DND-41 (cell line): ENCODE measurements at regions not wholly inside any gene's neighbourhood (a gene's known extent, or its start where the extent isn't known, plus 50 kb on each side); places are given as distances from the start of the nearest gene placed in this dataset.

Experiments
- ATAC-seq: fragments of 200-7000 bp; cut with Tn5 transposase; 3 replicates; pipeline ENCODE4 v1.9.1; 2021; ENCODE audit warnings: low read depth; ENCODE audit not compliant: insufficient read depth
- DNase-seq: peaks from one replicate; pipeline ENCODE4 v3.0.0-alpha.2; 2020
- H2AFZ ChIP-seq: 2 replicates; pipeline ENCODE4 v1.6.0; 2012; ENCODE audit warnings: low read depth, low read length
- H3K27ac ChIP-seq: 2 replicates; pipeline ENCODE4 v1.5.1; 2012; ENCODE audit warnings: low read length, inconsistent platforms
- H3K27me3 ChIP-seq: fragments of 200-600 bp; sonication (generic); 2 replicates; pipeline ENCODE4 v1.6.0; 2012; ENCODE audit warnings: low read length, mild to moderate bottlenecking, inconsistent platforms; ENCODE audit not compliant: insufficient read depth, poor library complexity
- H3K36me3 ChIP-seq: 2 replicates; pipeline ENCODE4 v1.5.1; 2012; ENCODE audit warnings: low read length, inconsistent platforms; ENCODE audit not compliant: insufficient read depth
- H3K4me1 ChIP-seq: 2 replicates; pipeline ENCODE4 v1.5.1; 2012; ENCODE audit warnings: mild to moderate bottlenecking, low read length; ENCODE audit not compliant: insufficient read depth
- H3K4me2 ChIP-seq: 2 replicates; pipeline ENCODE4 v1.6.0; 2012; ENCODE audit warnings: mild to moderate bottlenecking, moderate library complexity, low read length, inconsistent platforms; ENCODE audit not compliant: insufficient read depth
- H3K4me3 ChIP-seq, 2 experiments: fragments of 200-600 bp in 1 of 2; shearing (Covaris generic) in 1 of 2; 2 replicates each; pipeline ENCODE4 v1.5.1; 2012 to 2016; ENCODE audit warnings: inconsistent platforms in 2 of 2, low read length in 2 of 2, mild to moderate bottlenecking in 2 of 2, low read depth in 1 of 2, moderate library complexity in 1 of 2
- H3K79me2 ChIP-seq: 2 replicates; pipeline ENCODE4 v1.6.0; 2012; ENCODE audit warnings: low read length, inconsistent platforms; ENCODE audit not compliant: insufficient read depth
- H3K9ac ChIP-seq: 2 replicates; pipeline ENCODE4 v1.6.0; 2012; ENCODE audit warnings: low read depth, mild to moderate bottlenecking, inconsistent platforms, low read length, moderate library complexity
- H3K9me3 ChIP-seq: 2 replicates; pipeline ENCODE4 v1.5.1; 2012; ENCODE audit warnings: low read length, moderate library complexity, mild to moderate bottlenecking, inconsistent platforms; ENCODE audit not compliant: insufficient read depth, severe bottlenecking
- H4K20me1 ChIP-seq: 2 replicates; pipeline ENCODE4 v1.6.0; 2012; ENCODE audit warnings: low read length; ENCODE audit not compliant: insufficient read depth
- EZH2 ChIP-seq: IDR thresholded peaks from 3 replicates; pipeline ENCODE4 v1.6.1; 2012; ENCODE audit warnings: borderline replicate concordance, low read depth, mild to moderate bottlenecking, moderate library complexity, low read length, inconsistent platforms; ENCODE audit not compliant: severe bottlenecking
- TF ChIP-seq, protein P1 (sequence below): IDR thresholded peaks from 2 replicates; pipeline ENCODE4 v1.5.1; 2012; ENCODE audit warnings: borderline replicate concordance, low read length, moderate library complexity, mild to moderate bottlenecking; ENCODE audit not compliant: poor library complexity, severe bottlenecking; ENCODE audit errors: extremely low read depth

DNA sequence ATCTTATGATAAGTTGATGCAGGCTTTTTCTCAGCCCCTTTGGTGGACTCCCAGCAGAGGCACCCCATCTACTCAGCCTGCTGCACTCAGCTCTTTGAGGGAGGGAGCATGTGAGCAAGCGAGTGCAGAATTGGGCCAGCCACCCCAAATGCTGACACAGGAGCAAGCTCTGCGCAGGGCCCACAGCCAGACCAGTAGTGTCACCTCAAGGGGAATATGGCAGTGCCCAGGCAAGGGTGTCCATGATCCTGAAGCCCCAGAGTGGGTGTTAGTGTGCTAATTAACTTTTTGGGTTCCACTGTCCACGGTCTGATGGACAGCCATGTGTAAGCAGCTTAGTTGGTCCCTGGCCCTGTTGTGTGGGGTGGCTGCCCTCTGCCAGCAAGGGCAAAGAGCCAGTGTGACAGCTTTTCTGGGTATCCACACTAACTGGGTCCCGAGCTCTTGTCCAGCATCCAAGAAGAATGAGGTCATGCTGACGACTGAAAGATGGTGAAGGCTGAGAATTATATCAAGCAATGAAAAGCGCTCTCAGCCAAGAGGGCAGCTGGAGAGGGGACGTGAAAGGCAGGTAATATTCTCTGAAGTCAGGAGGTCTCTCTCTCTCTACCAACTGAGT is 898.3 kb upstream of the PCDH9 start:
- no peaks in the 10 kb centered on the region for H3K4me1 ChIP-seq
- no peaks in the 10 kb centered on the region for H3K27me3 ChIP-seq
- no peak overlapping the region for H2AFZ ChIP-seq
- no peaks in the 10 kb centered on the region for H4K20me1 ChIP-seq
- no peak for DNase-seq
- no peaks in the 10 kb centered on the region for H3K79me2 ChIP-seq
- no peak overlapping the region for H3K4me2 ChIP-seq
- no peak overlapping the region for H3K4me3 ChIP-seq
- ATAC-seq: no peak
- H3K9me3 ChIP-seq: no peaks in the 10 kb centered on the region
- H3K27ac ChIP-seq: no peak overlapping the region
- H3K36me3 ChIP-seq: no peaks in the 10 kb centered on the region
- no peak overlapping the region for H3K9ac ChIP-seq
- TF ChIP-seq, protein P1, sequence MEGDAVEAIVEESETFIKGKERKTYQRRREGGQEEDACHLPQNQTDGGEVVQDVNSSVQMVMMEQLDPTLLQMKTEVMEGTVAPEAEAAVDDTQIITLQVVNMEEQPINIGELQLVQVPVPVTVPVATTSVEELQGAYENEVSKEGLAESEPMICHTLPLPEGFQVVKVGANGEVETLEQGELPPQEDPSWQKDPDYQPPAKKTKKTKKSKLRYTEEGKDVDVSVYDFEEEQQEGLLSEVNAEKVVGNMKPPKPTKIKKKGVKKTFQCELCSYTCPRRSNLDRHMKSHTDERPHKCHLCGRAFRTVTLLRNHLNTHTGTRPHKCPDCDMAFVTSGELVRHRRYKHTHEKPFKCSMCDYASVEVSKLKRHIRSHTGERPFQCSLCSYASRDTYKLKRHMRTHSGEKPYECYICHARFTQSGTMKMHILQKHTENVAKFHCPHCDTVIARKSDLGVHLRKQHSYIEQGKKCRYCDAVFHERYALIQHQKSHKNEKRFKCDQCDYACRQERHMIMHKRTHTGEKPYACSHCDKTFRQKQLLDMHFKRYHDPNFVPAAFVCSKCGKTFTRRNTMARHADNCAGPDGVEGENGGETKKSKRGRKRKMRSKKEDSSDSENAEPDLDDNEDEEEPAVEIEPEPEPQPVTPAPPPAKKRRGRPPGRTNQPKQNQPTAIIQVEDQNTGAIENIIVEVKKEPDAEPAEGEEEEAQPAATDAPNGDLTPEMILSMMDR: no peak
- TF ChIP-seq EZH2: no peak

DNA sequence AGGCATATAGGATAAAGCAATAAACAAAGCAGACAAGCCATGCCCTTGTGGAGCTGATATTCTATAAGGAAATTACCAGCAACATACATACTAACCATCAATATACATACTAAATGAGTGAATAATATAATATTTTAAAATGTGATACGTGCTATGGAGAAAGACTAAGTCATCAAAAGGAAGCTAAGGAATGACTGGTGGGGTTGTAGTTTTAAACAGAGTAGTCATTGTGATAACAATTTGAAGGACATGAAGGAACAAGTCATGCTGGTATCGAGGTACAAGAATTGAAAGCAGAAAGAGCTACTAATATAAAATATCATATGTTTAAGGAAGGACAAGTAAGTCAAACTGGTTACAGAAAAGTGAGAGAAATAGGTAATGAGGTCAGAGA is 894.9 kb upstream of the PCDH9 start:
- H2AFZ ChIP-seq: no peak overlapping the region
- no peak overlapping the region for H3K27ac ChIP-seq
- H3K27me3 ChIP-seq: no peaks in the 10 kb centered on the region
- no peaks in the 10 kb centered on the region for H3K9me3 ChIP-seq
- TF ChIP-seq, protein P1: no peak
- no peak for TF ChIP-seq EZH2
- H3K79me2 ChIP-seq: no peaks in the 10 kb centered on the region
- no peaks in the 10 kb centered on the region for H3K4me1 ChIP-seq
- DNase-seq (no peak), ATAC-seq (no peak)
- no peaks in the 10 kb centered on the region for H4K20me1 ChIP-seq
- no peak overlapping the region for H3K9ac ChIP-seq
- no peak overlapping the region for H3K4me3 ChIP-seq
- no peak overlapping the region for H3K4me2 ChIP-seq
- H3K36me3 ChIP-seq: no peaks in the 10 kb centered on the region

DNA sequence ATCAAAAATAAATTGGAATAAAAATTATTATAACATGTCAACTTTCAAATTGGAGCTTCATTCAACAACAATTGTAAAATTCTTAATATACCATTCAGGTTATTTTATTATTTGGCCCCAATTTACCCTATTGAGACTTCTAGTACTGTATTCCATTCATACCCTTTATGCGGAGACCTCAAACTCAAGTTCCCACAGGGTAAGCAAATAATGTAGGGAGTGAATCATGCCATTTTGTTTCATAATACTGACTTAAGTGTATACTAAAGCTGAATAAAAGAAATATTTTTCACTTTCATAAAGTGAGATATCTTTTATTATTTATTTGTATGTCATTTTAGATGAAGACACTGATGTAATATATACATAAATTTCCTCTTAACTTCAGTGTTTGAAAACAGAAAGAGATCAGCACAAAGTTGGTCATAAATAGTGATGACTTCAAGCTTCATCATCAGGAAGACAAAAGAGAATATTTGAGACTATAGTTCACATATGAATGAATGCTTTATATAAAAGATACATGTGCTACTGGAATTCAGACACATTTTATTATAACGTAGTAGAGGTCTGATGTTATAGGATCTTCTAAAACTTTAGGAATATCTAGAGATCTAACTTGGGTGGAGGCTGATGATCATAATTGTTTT is 894.4 kb upstream of the PCDH9 start:
- H3K9ac ChIP-seq: no peak overlapping the region
- no peak overlapping the region for H3K4me2 ChIP-seq
- H3K4me3 ChIP-seq: no peak overlapping the region
- H3K9me3 ChIP-seq: no peaks in the 10 kb centered on the region
- no peaks in the 10 kb centered on the region for H3K4me1 ChIP-seq
- DNase-seq (no peak), ATAC-seq (no peak)
- no peak for TF ChIP-seq EZH2
- TF ChIP-seq, protein P1: no peak
- no peak overlapping the region for H3K27ac ChIP-seq
- no peaks in the 10 kb centered on the region for H3K27me3 ChIP-seq
- H3K79me2 ChIP-seq: no peaks in the 10 kb centered on the region
- no peak overlapping the region for H2AFZ ChIP-seq
- H3K36me3 ChIP-seq: no peaks in the 10 kb centered on the region
- no peaks in the 10 kb centered on the region for H4K20me1 ChIP-seq
